Esophagus muscularis mucosa (tissue), 4 donors: ENCODE measurements at regions not wholly inside any gene's neighbourhood (a gene's known extent, or its start where the extent isn't known, plus 50 kb on each side); places are given as distances from the start of the nearest gene placed in this dataset.

ENCODE experiments used
- DNase-seq: peaks from one replicate; pipeline ENCODE4 v3.0.0-alpha.2; 2017; ENCODE audit errors: extremely low spot score
- H3K27ac ChIP-seq, 4 donors: fragments of 200-600 bp; sonication (generic); replicated peaks in 1 of 4; 1 replicate in 3 of 4; 2 replicates in 1 of 4; pipeline ENCODE4 v1.5.1; 2016 to 2019; ENCODE audit warnings: mild to moderate bottlenecking in 1 of 4
- H3K27me3 ChIP-seq, 4 donors: fragments of 200-600 bp; sonication (generic); one replicate each; pipeline versions ENCODE4 v1.5.1 to v1.6.0; 2016 to 2019
- H3K36me3 ChIP-seq, 4 donors: fragments of 200-600 bp; sonication (generic); one replicate each; pipeline ENCODE4 v1.5.1; 2016 to 2019
- H3K4me1 ChIP-seq, 4 donors: fragments of 200-600 bp; sonication (generic); one replicate each; pipeline ENCODE4 v1.5.1; 2016 to 2019
- H3K4me3 ChIP-seq, 4 donors: fragments of 200-600 bp; sonication (generic); 1 replicate in 2 of 4; 2 replicates in 2 of 4; pipeline ENCODE4 v1.5.1; 2016 to 2019; ENCODE audit warnings: mild to moderate bottlenecking in 4 of 4, moderate library complexity in 1 of 4
- H3K9me3 ChIP-seq, 4 donors: fragments of 200-600 bp; sonication (generic); 1 replicate in 3 of 4; 2 replicates in 1 of 4; pipeline ENCODE4 v1.5.1; 2016 to 2019
- EP300 ChIP-seq: sonication (generic); formaldehyde crosslinking; IDR thresholded peaks from one replicate; pipeline ENCODE4 v1.6.1; 2017; ENCODE audit warnings: antibody characterized with exemption
- POLR2A ChIP-seq: fragments of 450-650 bp; IDR thresholded peaks from one replicate; pipeline ENCODE4 v1.6.1; 2017; ENCODE audit warnings: antibody characterized with exemption, moderate library complexity, mild to moderate bottlenecking, low read depth
- POLR2AphosphoS5 ChIP-seq, 2 donors: sonication (generic); formaldehyde crosslinking; IDR thresholded peaks; one replicate each; pipeline ENCODE4 v1.6.1; 2017; ENCODE audit warnings: antibody characterized with exemption in 2 of 2
- WGBS: methylation state at CpG from one replicate; pipeline ENCODE4 v1.1.5; 2018; 5-methylcytosine and 5-hydroxymethylcytosine counted together
- intact Hi-C: fragments of 100-400 bp; cut with DNase I; formaldehyde crosslinking; loops from one replicate; pipeline ENCODE4 v1.15.1; 2023
- TF ChIP-seq, protein P1 (sequence below), 3 experiments: fragments of 200-600 bp in 2 of 3; fragments of 450-650 bp in 1 of 3; sonication (generic) in 2 of 3; IDR thresholded peaks; one replicate each; pipeline ENCODE4 v1.5.1; 2017 to 2019; ENCODE audit warnings: antibody characterized with exemption in 3 of 3, mild to moderate bottlenecking in 2 of 3, moderate library complexity in 1 of 3

DNA sequence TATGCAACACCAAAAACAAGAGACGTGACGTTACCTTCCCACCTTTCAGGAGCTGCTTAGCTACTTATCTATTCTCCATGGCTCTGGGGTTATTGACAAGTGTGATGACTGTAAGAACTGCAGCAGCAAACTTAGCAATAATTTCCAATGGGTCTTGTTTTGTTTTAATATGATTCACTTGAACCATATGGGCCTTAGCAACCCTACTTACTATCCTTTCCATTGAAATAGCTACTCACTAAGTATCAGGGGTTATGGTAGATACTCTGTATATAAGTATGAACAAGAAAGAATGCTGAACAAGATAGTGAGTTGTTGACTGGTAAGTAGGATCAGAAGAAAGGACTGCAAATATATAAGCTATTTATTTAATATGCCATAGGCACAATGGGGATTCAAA lies 69.3 kb upstream of the BBX start:
- no peaks in the 10 kb centered on the region for H3K36me3 ChIP-seq
- H3K4me3 ChIP-seq: no peak overlapping the region
- TF ChIP-seq POLR2AphosphoS5 (IDR thresholded peaks at IDR 0.05): no peak
- no peak for TF ChIP-seq POLR2A
- TF ChIP-seq, protein P1, sequence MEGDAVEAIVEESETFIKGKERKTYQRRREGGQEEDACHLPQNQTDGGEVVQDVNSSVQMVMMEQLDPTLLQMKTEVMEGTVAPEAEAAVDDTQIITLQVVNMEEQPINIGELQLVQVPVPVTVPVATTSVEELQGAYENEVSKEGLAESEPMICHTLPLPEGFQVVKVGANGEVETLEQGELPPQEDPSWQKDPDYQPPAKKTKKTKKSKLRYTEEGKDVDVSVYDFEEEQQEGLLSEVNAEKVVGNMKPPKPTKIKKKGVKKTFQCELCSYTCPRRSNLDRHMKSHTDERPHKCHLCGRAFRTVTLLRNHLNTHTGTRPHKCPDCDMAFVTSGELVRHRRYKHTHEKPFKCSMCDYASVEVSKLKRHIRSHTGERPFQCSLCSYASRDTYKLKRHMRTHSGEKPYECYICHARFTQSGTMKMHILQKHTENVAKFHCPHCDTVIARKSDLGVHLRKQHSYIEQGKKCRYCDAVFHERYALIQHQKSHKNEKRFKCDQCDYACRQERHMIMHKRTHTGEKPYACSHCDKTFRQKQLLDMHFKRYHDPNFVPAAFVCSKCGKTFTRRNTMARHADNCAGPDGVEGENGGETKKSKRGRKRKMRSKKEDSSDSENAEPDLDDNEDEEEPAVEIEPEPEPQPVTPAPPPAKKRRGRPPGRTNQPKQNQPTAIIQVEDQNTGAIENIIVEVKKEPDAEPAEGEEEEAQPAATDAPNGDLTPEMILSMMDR (IDR thresholded peaks at IDR 0.05): no peak
- TF ChIP-seq EP300: no peak
- intact Hi-C loops: no loop called here
- WGBS: 86% methylated on average over 2 of the region's 2 CpGs
- H3K9me3 ChIP-seq: no peaks in the 10 kb centered on the region
- H3K27ac ChIP-seq: no peak overlapping the region
- H3K27me3 ChIP-seq: no peaks in the 10 kb centered on the region
- H3K4me1 ChIP-seq: no peaks in the 10 kb centered on the region
- DNase-seq: no peak

DNA sequence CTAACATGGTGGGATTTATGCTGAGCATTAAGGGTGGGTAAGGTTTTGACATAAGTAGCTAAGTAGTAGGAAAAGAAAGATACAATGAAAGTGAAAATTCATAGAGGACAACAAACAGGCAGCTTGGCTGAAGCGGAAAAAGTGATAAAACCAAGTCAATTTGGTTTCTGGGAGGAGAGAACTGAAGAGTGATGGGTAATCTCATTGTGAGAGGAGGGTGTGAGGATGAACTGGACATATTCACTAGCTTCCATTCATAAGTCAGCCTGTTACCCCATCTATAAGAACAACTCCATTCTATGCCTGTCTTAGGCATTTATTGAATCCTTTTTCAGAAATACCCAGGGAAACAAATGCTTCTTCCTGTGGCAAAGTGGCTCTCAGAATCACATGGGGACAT lies 67.1 kb upstream of the BBX start:
- no peaks in the 10 kb centered on the region for H3K27me3 ChIP-seq
- no peaks in the 10 kb centered on the region for H3K4me1 ChIP-seq
- H3K9me3 ChIP-seq: no peaks in the 10 kb centered on the region
- H3K36me3 ChIP-seq: no peaks in the 10 kb centered on the region
- WGBS: 90% methylated on average over 1 of the region's 1 CpG
- DNase-seq: no peak
- no peak for TF ChIP-seq POLR2A
- TF ChIP-seq, protein P1 (IDR thresholded peaks at IDR 0.05): no peak
- H3K27ac ChIP-seq: no peak overlapping the region
- intact Hi-C loops: no loop called here
- H3K4me3 ChIP-seq: no peak overlapping the region

DNA sequence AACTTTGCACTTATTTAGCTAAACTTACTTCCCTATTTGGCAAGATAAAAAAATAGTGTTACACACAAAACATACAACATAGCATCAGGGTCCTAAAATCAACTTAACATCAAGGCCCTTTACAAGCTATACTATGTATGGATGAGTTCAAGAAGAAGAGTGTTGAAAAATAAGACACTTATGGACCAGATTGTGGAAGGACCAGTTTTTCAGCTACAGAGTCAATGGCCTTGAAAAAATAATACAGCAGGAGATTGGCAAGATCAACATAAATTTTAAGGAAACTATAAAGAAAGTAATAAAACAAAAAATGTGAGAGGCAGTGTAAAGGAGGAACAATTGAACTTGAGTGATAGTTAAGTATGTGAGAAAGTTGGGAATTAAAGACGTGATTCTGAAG lies 66.3 kb upstream of the BBX start:
- Histone ChIP-seq H3K4me3 (no peak overlapping the region), H3K4me1 (no peaks in the 10 kb centered on the region), H3K9me3 (no peaks in the 10 kb centered on the region), H3K36me3 (no peaks in the 10 kb centered on the region), H3K27ac (no peak overlapping the region), H3K27me3 (no peaks in the 10 kb centered on the region)
- TF ChIP-seq, protein P1 (IDR thresholded peaks at IDR 0.05): no peak
- TF ChIP-seq POLR2A: no peak
- TF ChIP-seq POLR2AphosphoS5 (IDR thresholded peaks at IDR 0.05): no peak
- TF ChIP-seq EP300: no peak
- no peak for DNase-seq
- intact Hi-C loops: no loop called here
- 92% methylated on average over 1 of the region's 1 CpG for WGBS

DNA sequence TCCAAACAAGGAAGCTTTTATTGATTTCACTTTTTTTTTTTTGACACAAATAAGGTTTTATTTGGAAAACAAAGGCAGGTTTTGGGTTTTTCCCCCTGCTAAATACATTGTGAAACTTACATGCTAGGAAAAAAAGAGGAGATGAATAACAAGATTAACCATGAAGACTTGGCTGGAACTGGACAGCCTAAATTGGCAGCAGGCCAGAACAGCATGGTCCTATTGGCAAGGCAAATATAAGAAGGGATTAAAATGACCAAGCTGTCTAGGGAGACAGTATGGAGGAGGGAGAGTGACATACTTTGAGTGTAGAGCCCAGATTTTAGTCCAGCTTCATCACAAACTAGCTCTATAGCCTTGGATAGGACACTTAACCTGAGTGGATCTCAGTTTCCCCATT lies 63.9 kb upstream of the BBX start:
- Histone ChIP-seq H3K4me3 (no peak overlapping the region), H3K9me3 (no peaks in the 10 kb centered on the region), H3K27me3 (no peaks in the 10 kb centered on the region), H3K27ac (no peak overlapping the region), H3K4me1 (no peaks in the 10 kb centered on the region), H3K36me3 (no peaks in the 10 kb centered on the region)
- DNase-seq: no peak
- intact Hi-C loops: no loop called here
- no peak for TF ChIP-seq EP300
- TF ChIP-seq POLR2AphosphoS5 (IDR thresholded peaks at IDR 0.05): no peak
- TF ChIP-seq, protein P1 (IDR thresholded peaks at IDR 0.05): no peak
- no peak for TF ChIP-seq POLR2A

DNA sequence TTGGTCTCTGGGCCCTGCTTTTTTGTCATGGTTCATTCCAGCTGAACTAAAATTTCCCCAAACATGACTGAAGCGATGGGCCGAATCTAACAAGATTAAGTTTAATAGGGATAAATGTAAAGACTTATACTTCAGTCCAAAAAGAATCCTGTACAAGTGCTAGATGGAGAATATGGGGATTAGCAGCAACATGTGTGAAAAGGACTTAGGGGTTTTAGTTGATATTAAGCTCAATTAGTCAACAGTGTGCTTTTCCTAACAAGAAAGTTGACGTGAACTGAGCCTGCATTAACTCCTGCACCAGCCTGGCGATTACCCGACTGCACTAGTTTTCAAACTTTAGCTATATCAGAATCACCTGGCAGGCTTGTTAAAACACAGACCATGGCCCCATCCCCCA lies 61.0 kb upstream of the BBX start:
- no peak overlapping the region for H3K4me3 ChIP-seq
- no peaks in the 10 kb centered on the region for H3K27me3 ChIP-seq
- no peaks in the 10 kb centered on the region for H3K4me1 ChIP-seq
- no peak overlapping the region for H3K27ac ChIP-seq
- no peak for DNase-seq
- 97% methylated on average over 5 of the region's 5 CpGs for WGBS
- no peaks in the 10 kb centered on the region for H3K36me3 ChIP-seq
- TF ChIP-seq EP300: no peak
- TF ChIP-seq, protein P1 (IDR thresholded peaks at IDR 0.05): no peak
- no peak for TF ChIP-seq POLR2AphosphoS5 (IDR thresholded peaks at IDR 0.05)
- TF ChIP-seq POLR2A: no peak
- no peaks in the 10 kb centered on the region for H3K9me3 ChIP-seq
- intact Hi-C loops: no loop called here
